SKM-1 treated with dmso at 0.1 percent for 144 hours (cell line): ENCODE measurements at regions not wholly inside any gene's neighbourhood (a gene's known extent, or its start where the extent isn't known, plus 50 kb on each side); places are given as distances from the start of the nearest gene placed in this dataset.

Experiments
- DNase-seq: peaks from one replicate; lab custom pipeline; 2025; ENCODE audit not compliant: unreplicated experiment; lab: John Stamatoyannopoulos, UW

DNA sequence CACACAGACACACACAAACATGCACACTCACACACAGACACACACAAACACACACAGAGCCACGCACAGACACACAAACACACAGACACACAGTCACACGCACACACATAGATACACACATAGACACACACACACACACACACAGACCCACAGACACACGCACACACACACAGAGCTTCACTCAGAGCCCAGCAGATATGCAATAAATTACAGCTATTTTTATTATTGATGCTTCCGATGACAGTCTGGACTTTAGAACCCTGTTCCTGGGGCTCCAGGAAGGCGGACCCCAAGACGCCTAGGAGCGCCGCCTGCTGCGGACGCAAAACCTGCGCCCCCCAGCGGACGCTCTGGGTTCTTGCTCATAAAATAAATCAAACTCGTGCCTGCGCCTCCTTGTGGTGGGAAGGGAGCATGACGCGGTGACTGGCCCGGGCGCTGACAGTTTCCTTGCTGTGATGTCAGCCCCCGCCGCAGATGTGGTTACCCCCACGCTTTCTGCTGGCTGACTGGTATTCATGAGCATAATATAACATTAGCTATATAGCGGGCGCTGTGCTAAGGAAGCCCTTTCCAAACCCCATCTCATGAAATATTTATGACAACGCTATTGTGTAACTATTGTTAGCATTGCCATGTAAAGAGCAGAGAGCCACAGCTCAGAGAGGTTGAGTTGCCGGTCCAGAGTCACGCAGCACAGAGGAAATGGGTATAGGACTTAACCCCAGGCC lies 64.4 kb upstream of the TM9SF2 start:
- DNase-seq = peak; percentile 78

DNA sequence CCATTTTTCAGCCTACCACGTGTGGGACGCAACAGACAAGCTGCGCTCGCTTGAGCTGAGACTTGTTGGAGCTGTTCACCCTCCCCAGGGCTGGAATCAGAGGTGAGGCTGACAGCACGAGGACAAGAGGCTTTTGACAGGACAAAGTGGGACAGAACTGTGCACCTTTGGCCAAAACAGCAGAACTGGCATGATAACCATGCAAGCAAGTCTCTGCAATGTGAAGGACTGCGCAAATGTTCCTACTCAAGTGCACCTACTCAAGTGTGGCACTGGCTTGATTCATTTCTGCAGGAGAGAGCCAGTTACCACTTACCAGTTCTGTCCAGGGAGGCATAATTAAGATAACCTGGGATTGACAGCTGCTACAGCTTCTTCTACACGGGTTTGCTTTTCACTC lies 62.2 kb upstream of the TM9SF2 start:
- DNase-seq = no peak

DNA sequence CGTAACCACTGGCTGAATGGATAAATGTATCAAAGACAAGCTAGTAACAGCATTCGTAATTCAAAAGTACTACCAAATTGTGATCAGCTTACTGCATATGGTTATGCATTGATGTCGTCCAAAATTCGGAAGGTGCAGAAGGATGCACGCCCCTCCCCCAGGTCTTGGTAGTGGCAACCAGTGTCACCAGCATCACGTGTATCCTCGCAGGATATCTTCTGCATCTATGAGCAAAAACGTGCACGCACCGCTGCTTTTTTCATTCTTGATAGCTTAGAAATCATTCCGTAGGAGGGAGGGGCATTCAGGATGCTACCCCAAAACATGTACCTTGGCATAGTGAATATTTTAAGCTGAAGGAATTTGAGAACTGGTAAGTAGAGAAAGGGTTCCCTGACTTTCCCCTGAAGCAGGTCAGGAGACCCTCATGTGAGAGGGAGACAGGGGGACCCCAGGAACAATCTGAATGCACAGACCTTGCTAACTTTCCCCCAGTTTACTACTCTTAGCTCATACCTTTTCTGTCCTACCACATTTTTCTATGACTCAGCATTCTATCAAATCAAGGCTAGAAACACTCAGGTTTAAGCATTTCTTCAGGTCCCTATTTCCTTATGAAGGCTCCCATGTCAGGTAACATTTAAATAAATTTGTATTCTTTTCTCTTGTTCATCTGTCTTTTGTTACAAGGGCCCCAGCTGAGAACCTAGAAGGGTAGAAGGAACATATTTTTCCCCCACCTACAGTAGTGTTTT lies 61.2 kb upstream of the TM9SF2 start:
- DNase-seq = no peak

DNA sequence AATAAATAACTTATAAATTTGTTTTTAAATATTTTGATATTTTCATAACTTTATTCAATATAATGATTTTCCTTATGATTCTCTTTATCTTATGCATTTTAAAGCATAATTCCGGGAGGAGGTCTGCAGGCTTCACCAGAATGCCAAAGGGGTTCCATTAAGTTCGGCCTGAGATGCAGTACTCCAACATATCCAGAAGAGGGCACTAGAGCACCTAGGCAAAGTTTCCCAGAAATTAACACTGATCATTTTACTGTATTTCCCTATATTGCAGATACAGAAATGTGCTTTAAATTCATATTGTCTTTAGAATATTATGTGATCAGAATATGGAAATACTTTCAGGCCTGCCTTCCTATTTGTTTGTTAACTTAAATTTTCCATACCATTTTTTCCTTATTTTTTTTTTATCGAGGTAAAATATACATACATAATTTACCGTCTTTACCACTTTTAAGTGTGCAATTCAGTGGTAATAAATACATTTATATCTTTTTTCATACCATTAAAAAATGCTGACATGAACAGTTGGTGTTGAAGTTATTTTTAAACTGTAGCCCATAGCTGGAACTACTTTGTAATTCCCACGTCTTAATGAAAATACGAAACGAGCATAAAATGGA lies 58.9 kb upstream of the TM9SF2 start:
- DNase-seq = peak; percentile 57

DNA sequence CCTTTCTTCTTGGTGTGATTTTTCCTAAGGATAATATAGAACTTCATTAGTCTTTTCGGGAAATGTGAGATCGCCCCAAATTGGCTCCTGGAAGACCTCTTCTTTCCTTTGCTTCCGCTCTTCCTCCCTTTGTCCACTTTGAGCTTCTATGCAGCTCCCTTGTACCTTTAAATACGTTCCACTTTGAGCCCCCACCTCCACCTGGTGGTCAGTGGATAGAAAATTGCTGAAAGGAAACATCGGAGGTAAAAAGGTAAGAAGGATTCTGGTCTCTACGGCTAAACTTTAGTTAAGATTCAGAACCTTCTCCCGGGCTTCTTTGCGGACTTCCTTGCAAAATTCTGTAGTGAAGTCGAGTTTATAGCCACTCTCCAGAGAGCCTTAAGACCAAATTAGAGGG lies 55.0 kb upstream of the TM9SF2 start:
- DNase-seq = no peak

DNA sequence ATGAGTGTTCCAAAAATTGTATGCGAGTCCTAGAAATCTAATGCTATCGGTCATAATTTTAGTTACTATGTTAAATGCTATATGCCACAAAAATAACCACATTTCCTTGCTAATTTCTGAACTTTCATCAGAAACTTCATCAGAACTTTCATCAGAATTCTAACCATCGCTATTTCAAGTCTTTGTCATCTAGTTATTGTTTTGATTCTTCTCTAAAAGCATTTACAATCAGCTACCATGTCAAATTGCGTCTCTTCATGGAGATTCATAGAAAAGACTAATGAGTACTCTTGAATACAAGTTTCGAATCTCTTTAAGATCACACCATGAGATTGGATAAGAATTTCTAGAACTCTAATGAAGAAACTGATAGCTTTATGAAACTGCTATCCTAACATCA lies 52.7 kb upstream of the TM9SF2 start:
- no peak for DNase-seq

DNA sequence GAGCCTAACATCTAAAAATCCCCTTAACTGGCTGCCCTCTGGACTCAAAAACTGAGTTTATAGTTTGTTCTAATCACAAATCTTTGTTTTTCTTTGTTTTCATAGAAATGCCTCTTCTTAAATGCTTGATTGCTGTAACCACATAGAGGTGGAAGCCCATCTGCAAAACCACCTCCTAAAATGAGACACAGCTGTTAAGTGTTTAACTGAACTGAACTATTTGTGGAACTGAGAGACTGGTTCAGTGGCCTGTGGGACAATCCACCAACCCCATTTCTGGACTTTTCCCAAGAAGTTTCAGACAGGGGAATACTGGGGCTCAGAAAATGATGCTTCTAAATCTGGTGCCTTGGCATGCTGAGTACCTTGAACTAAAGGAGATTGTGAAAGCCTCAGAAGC lies 50.9 kb upstream of the TM9SF2 start:
- DNase-seq = no peak
